H1 (cell line): ENCODE measurements at regions not wholly inside any gene's neighbourhood (a gene's known extent, or its start where the extent isn't known, plus 50 kb on each side); places are given as distances from the start of the nearest gene placed in this dataset.

Source experiments
- CTCF ChIA-PET: fragments of 300-600 bp; sonication (Branson Sonifier 250); formaldehyde crosslinking; loops from one replicate; lab custom pipeline; 2021; ENCODE audit not compliant: partially characterized antibody; lab: Charles Lee
- POLR2A ChIA-PET: fragments of 300-600 bp; sonication (Branson Sonifier 250); formaldehyde crosslinking; loops from one replicate; lab custom pipeline; 2021; ENCODE audit warnings: inconsistent platforms; ENCODE audit not compliant: partially characterized antibody; lab: Charles Lee
- DNase-seq, 2 experiments: peaks; one replicate each; pipeline versions ENCODE4 v3.0.0 to v3.0.0-alpha.2; 2010 to 2022; ENCODE audit warnings: low spot score in 2 of 2, low read depth in 1 of 2, mixed read lengths in 1 of 2
- FAIRE-seq: peaks from 2 replicates; lab custom pipeline; 2011; peaks lifted over from hg19 to GRCh38; lab: Jason Lieb, UNC
- H2AFZ ChIP-seq: 2 replicates; pipeline ENCODE4 v1.8.1; 2012; ENCODE audit warnings: low read length, inconsistent platforms
- H2AK5ac ChIP-seq: 2 replicates; pipeline ENCODE4 v1.6.1; 2013; ENCODE audit warnings: low read depth, low read length
- H2BK120ac ChIP-seq: replicated peaks from 2 replicates; pipeline ENCODE3; 2013; ENCODE audit warnings: low read depth, low read length, inconsistent platforms
- H2BK12ac ChIP-seq: 2 replicates; pipeline ENCODE4 v1.6.1; 2013; ENCODE audit warnings: low read depth, low read length
- H2BK15ac ChIP-seq: 2 replicates; pipeline ENCODE4 v1.6.1; 2013; ENCODE audit warnings: low read length
- H2BK20ac ChIP-seq: 2 replicates; pipeline ENCODE4 v1.6.1; 2013; ENCODE audit warnings: low read length
- H2BK5ac ChIP-seq: 2 replicates; pipeline ENCODE4 v1.6.1; 2013; ENCODE audit warnings: low read depth, low read length
- H3K14ac ChIP-seq: 2 replicates; pipeline ENCODE4 v1.6.1; 2013; ENCODE audit warnings: inconsistent platforms; ENCODE audit not compliant: insufficient read length
- H3K18ac ChIP-seq: 2 replicates; pipeline ENCODE4 v1.6.1; 2013; ENCODE audit warnings: low read length; ENCODE audit errors: extremely low read depth
- H3K23ac ChIP-seq: 2 replicates; pipeline ENCODE4 v1.6.1; 2013; ENCODE audit warnings: inconsistent platforms; ENCODE audit not compliant: insufficient read length
- H3K23me2 ChIP-seq: 2 replicates; pipeline ENCODE4 v1.6.1; 2013; ENCODE audit warnings: low read depth, low read length
- H3K27ac ChIP-seq: 2 replicates; pipeline ENCODE4 v1.6.1; 2011; ENCODE audit warnings: low read depth, low read length, inconsistent platforms
- H3K27me3 ChIP-seq, 4 experiments: replicated peaks in 1 of 4; 1 replicate in 1 of 4; 2 replicates in 3 of 4; pipeline versions ENCODE4 v1.6.1 to v1.8.1; 2011 to 2013; ENCODE audit warnings: low read length in 3 of 4, mild to moderate bottlenecking in 3 of 4, inconsistent platforms in 2 of 4, mixed read lengths in 2 of 4, moderate library complexity in 1 of 4; ENCODE audit not compliant: control insufficient read depth in 3 of 4, insufficient read depth in 3 of 4; ENCODE audit errors: extremely low read depth in 1 of 4
- H3K36me3 ChIP-seq, 4 experiments: 2 replicates each; pipeline versions ENCODE4 v1.6.1 to v1.8.1; 2011 to 2013; ENCODE audit warnings: mild to moderate bottlenecking in 4 of 4, low read length in 3 of 4, moderate library complexity in 2 of 4, control low read depth in 1 of 4, inconsistent platforms in 1 of 4; ENCODE audit not compliant: insufficient read depth in 4 of 4, control insufficient read depth in 2 of 4
- H3K4ac ChIP-seq: replicated peaks from 2 replicates; pipeline ENCODE3; 2013; ENCODE audit warnings: low read length, low read depth, mixed read lengths, inconsistent platforms; ENCODE audit not compliant: insufficient read length
- H3K4me1 ChIP-seq, 4 experiments: replicated peaks in 1 of 4; 1 replicate in 1 of 4; 2 replicates in 3 of 4; pipeline versions ENCODE4 v1.6.1 to v1.8.1; 2011 to 2013; ENCODE audit warnings: low read length in 3 of 4, inconsistent platforms in 2 of 4, mixed read lengths in 1 of 4; ENCODE audit not compliant: insufficient read depth in 4 of 4, control insufficient read depth in 3 of 4
- H3K4me2 ChIP-seq, 2 experiments: 2 replicates each; pipeline versions ENCODE4 v1.6.1 to v1.8.1; 2011 to 2013; ENCODE audit warnings: low read depth in 2 of 2, low read length in 2 of 2, control low read depth in 1 of 2, inconsistent platforms in 1 of 2, mild to moderate bottlenecking in 1 of 2; ENCODE audit not compliant: insufficient read depth in 1 of 2
- H3K4me3 ChIP-seq, 4 experiments: fragments of 200-600, 300-600 bp in 1 of 4; sonication (generic), shearing (Covaris generic), sonication (Bioruptor Twin) in 1 of 4; 2 replicates each; pipeline versions ENCODE4 v1.5.1 to v1.8.1; 2011 to 2016; ENCODE audit warnings: low read length in 4 of 4, low read depth in 3 of 4, control low read depth in 2 of 4, inconsistent platforms in 2 of 4, mild to moderate bottlenecking in 2 of 4, mixed read lengths in 1 of 4, moderate library complexity in 1 of 4; ENCODE audit not compliant: insufficient read depth in 2 of 4; ENCODE audit errors: extremely low read depth in 1 of 4
- H3K56ac ChIP-seq: replicated peaks from 2 replicates; pipeline ENCODE3; 2013; ENCODE audit warnings: low read depth, mild to moderate bottlenecking, mixed read lengths, low read length, inconsistent platforms; ENCODE audit not compliant: insufficient read length
- H3K79me1 ChIP-seq: 2 replicates; pipeline ENCODE4 v1.6.1; 2013; ENCODE audit warnings: low read depth, low read length, control low read depth
- H3K79me2 ChIP-seq, 2 experiments: 2 replicates each; pipeline versions ENCODE4 v1.6.1 to v1.8.1; 2012 to 2013; ENCODE audit warnings: low read length in 2 of 2, mild to moderate bottlenecking in 2 of 2, inconsistent platforms in 1 of 2; ENCODE audit not compliant: insufficient read depth in 2 of 2, control insufficient read depth in 1 of 2
- H3K9ac ChIP-seq, 4 experiments: replicated peaks in 1 of 4; 1 replicate in 1 of 4; 2 replicates in 3 of 4; pipeline versions ENCODE4 v1.6.1 to v1.8.1; 2011 to 2013; ENCODE audit warnings: low read depth in 3 of 4, low read length in 3 of 4, control low read depth in 2 of 4, mild to moderate bottlenecking in 2 of 4, moderate library complexity in 2 of 4, inconsistent platforms in 1 of 4; ENCODE audit errors: extremely low read depth in 1 of 4
- H3K9me3 ChIP-seq, 2 experiments: 2 replicates each; pipeline versions ENCODE4 v1.6.1 to v1.8.1; 2012 to 2013; ENCODE audit warnings: mild to moderate bottlenecking in 2 of 2, moderate library complexity in 2 of 2, control low read depth in 1 of 2, inconsistent platforms in 1 of 2, low read depth in 1 of 2, low read length in 1 of 2, mixed read lengths in 1 of 2; ENCODE audit not compliant: insufficient read depth in 2 of 2
- H4K20me1 ChIP-seq, 2 experiments: replicated peaks in 1 of 2; 2 replicates each; pipeline versions ENCODE3 to v1.8.1; 2011 to 2013; ENCODE audit warnings: inconsistent platforms in 2 of 2, low read length in 2 of 2, mild to moderate bottlenecking in 1 of 2; ENCODE audit not compliant: insufficient read depth in 2 of 2, control insufficient read depth in 1 of 2
- H4K5ac ChIP-seq: 2 replicates; pipeline ENCODE4 v1.6.1; 2013; ENCODE audit warnings: low read length, low read depth, mixed read lengths, inconsistent platforms; ENCODE audit not compliant: insufficient read length
- H4K8ac ChIP-seq: 2 replicates; pipeline ENCODE4 v1.8.0; 2013; ENCODE audit warnings: mild to moderate bottlenecking, moderate library complexity, low read length, inconsistent platforms; ENCODE audit not compliant: insufficient read depth; ENCODE audit errors: extremely low read depth
- H4K91ac ChIP-seq: replicated peaks from 2 replicates; pipeline ENCODE3; 2013; ENCODE audit warnings: low read length, mixed read lengths, inconsistent platforms; ENCODE audit not compliant: insufficient read length
- FOSL1 ChIP-seq: IDR thresholded peaks from 2 replicates; pipeline ENCODE4 v1.6.1; 2011; ENCODE audit warnings: mild to moderate bottlenecking, low read depth, low read length, moderate library complexity; ENCODE audit not compliant: insufficient read depth
- WGBS, 2 experiments: shearing (Covaris generic) in 1 of 2; methylation state at CpG; one replicate each; pipeline versions ENCODE4 v1.1.6 to v1.1.7; 2013 to 2015; ENCODE audit warnings: low lambda C conversion rate in 2 of 2, mixed read lengths in 2 of 2, inconsistent platforms in 1 of 2, low coverage in 1 of 2, missing lambda C conversion rate in 1 of 2; ENCODE audit not compliant: insufficient replicate concordance in 2 of 2, insufficient coverage in 1 of 2, insufficient read length in 1 of 2; ENCODE audit errors: extremely low coverage in 1 of 2, missing lambda C conversion rate in 1 of 2; 5-methylcytosine and 5-hydroxymethylcytosine counted together

GRCh38 chr7:21076574-21076973, 289.9 kb upstream of the SP8 start:
- Histone ChIP-seq H2BK12ac (no peak overlapping the region), H3K4me3 (no peak overlapping the region), H4K91ac (no peak overlapping the region), H2AFZ (no peak overlapping the region), H2BK120ac (no peak overlapping the region), H4K20me1 (no peaks in the 10 kb centered on the region), H3K36me3 (no peaks in the 10 kb centered on the region), H3K23ac (no peak overlapping the region), H3K79me2 (no peaks in the 10 kb centered on the region), H3K56ac (no peak overlapping the region), H2BK5ac (no peak overlapping the region), H2BK20ac (no peak overlapping the region), H3K4me1 (peaks cover 0 to 19% (median 6%) of the 10 kb centered on the region in 4 experiments; a peak in 4 of 7 replicates), H3K18ac (no peak overlapping the region), H3K9ac (no peak overlapping the region), H3K9me3 (no peaks in the 10 kb centered on the region), H3K4ac (no peak overlapping the region), H3K14ac (no peak overlapping the region), H4K5ac (no peak overlapping the region), H2BK15ac (no peak overlapping the region), H3K27me3 (no peaks in the 10 kb centered on the region), H3K27ac (no peak overlapping the region), H4K8ac (no peak overlapping the region), H3K79me1 (no peaks in the 10 kb centered on the region), H3K23me2 (no peaks in the 10 kb centered on the region; the same call in 1 of the 2 replicates), H2AK5ac (no peak overlapping the region), H3K4me2 (peak overlapping the region in 1 of 2 experiments; percentile 47; a peak in 2 of 4 replicates)
- DNase-seq (no peak), FAIRE-seq (peak; percentile 55)
- POLR2A ChIA-PET: interaction anchor here (0.6 kb wide), 1 partner anchor 16 kb away, joined by 3 read pairs; no protein-coding TSS in a partner anchor
- CTCF ChIA-PET: interaction anchor here (0.6 to 1.2 kb wide), 3 partner anchors 9 to 177 kb away, joined by 3 to 4 read pairs (median 3); no protein-coding TSS in a partner anchor
- 57% methylated on average over 5 of the region's 5 CpGs; no CpG with 5 or more reads in 1 of the 2 experiments for WGBS, 2 experiments
- TF ChIP-seq FOSL1: no peak
